Activated CD8-positive, alpha-beta memory T cell treated with anti-CD3 and anti-CD28 coated beads, Interleukin-2, amount 10 ng/mL, durations not matched to agents 7 days and 5 days (primary cell): ENCODE measurements at regions not wholly inside any gene's neighbourhood (a gene's known extent, or its start where the extent isn't known, plus 50 kb on each side); places are given as distances from the start of the nearest gene placed in this dataset.
"Not testable (repeated sequence)": the region's sequence is repeated elsewhere in the genome, so short reads cannot be mapped to it uniquely, and the experiment has no call there.

Experiments
- ATAC-seq: fragments of 150-1000 bp; cut with Tn5 transposase; one replicate; pipeline ENCODE4 v1.10.0; 2021; ENCODE audit warnings: moderate library complexity
- CTCF ChIA-PET: fragments of 350-600 bp; sonication (Branson Sonifier 250); formaldehyde crosslinking; loops from one replicate; lab custom pipeline; 2021; ENCODE audit warnings: antibody characterized with exemption; lab: Charles Lee
- DNase-seq: peaks from one replicate; pipeline ENCODE4 v3.0.0-alpha.2; 2020
- H3K27ac Mint-ChIP-seq: one replicate; pipeline ENCODE4 v1.8.0; 2021; ENCODE audit warnings: mild to moderate bottlenecking, mixed read lengths
- H3K27me3 Mint-ChIP-seq: one replicate; pipeline ENCODE4 v1.8.0; 2021; ENCODE audit warnings: mixed read lengths
- H3K36me3 Mint-ChIP-seq: one replicate; pipeline ENCODE4 v1.8.0; 2021; ENCODE audit warnings: mild to moderate bottlenecking, mixed read lengths
- H3K4me1 Mint-ChIP-seq: one replicate; pipeline ENCODE4 v1.8.0; 2021; ENCODE audit warnings: mixed read lengths
- H3K4me3 Mint-ChIP-seq: one replicate; pipeline ENCODE4 v1.8.0; 2021; ENCODE audit warnings: mild to moderate bottlenecking, moderate library complexity, mixed read lengths
- H3K9me3 Mint-ChIP-seq: one replicate; pipeline ENCODE4 v1.8.0; 2022; ENCODE audit warnings: low read depth, mixed read lengths

DNA sequence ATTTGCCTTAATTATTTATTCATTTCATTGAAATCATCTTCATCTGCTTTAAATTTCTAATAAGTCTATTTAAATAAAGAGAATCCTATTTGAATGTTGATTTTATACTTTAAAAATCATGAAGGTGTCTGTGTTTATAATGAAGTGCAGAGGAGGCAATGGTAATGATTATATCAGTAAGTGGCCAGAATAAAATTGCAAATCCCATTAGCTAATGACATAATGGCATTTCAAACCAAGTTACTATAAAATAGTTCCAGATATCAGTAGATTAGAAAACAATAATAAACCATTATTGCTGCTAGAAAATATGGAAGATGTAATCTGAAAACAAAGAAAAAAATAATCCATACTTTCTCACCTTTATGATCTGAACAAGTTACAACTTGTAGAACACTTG lies 647.8 kb upstream of the KLHL1 start:
- no peaks in the 10 kb centered on the region for H3K27me3 Mint-ChIP-seq
- H3K4me1 Mint-ChIP-seq, result no peaks in the 10 kb centered on the region
- H3K4me3 Mint-ChIP-seq, result no peak overlapping the region
- H3K9me3 Mint-ChIP-seq, result no peaks in the 10 kb centered on the region
- no peak overlapping the region for H3K27ac Mint-ChIP-seq
- DNase-seq (no peak), ATAC-seq (no peak)
- CTCF ChIA-PET, result no interaction called here
- H3K36me3 Mint-ChIP-seq, result no peaks in the 10 kb centered on the region

DNA sequence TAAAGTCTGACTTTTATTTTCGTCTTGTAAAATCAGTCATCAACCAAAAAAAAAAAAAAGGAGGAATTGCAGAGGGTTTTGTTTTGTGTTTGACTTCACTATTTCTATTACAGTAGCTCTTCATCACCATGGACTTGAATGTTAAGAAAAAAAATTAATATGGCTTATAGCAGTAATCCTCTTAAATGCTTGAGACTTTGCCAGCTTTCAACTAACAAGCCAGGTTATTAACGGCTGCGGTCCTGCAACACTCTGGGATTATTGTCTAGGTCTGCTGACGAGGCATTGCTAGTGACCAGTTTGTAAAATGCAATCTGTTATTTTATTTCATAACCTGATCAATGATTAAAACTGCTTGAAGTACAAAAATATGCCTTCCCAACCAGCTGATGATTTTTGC lies 647.2 kb upstream of the KLHL1 start:
- Mint-ChIP-seq H3K4me3 (no peak overlapping the region), H3K27ac (no peak overlapping the region), H3K27me3 (no peaks in the 10 kb centered on the region), H3K4me1 (no peaks in the 10 kb centered on the region), H3K36me3 (no peaks in the 10 kb centered on the region), H3K9me3 (no peaks in the 10 kb centered on the region)
- CTCF ChIA-PET, result no interaction called here
- ATAC-seq (no peak), DNase-seq (no peak)

DNA sequence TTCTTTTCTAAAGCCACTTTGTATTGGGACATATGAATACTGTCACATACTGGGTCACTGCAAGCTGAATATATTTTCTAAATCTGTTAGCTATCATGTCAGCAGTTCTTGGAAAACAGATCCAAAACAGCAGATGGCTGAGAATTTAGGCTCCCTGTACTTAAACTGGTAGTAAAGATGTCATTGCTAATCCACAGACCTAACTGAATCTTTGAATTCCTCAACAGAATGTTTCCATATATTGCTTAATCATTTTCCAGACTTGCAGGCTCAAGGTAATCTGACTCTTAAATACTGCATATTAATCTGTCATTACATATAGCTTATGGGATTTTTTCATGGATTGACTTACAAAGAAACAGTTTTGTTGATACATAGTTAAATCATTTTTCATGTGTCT lies 639.0 kb upstream of the KLHL1 start:
- H3K27me3 Mint-ChIP-seq, result no peaks in the 10 kb centered on the region
- no peak overlapping the region for H3K4me3 Mint-ChIP-seq
- ATAC-seq, result no peak
- H3K4me1 Mint-ChIP-seq, result no peaks in the 10 kb centered on the region
- CTCF ChIA-PET, result no interaction called here
- DNase-seq, result no peak
- no peak overlapping the region for H3K27ac Mint-ChIP-seq
- H3K9me3 Mint-ChIP-seq, result peaks cover 7% of the 10 kb centered on the region
- H3K36me3 Mint-ChIP-seq, result no peaks in the 10 kb centered on the region

DNA sequence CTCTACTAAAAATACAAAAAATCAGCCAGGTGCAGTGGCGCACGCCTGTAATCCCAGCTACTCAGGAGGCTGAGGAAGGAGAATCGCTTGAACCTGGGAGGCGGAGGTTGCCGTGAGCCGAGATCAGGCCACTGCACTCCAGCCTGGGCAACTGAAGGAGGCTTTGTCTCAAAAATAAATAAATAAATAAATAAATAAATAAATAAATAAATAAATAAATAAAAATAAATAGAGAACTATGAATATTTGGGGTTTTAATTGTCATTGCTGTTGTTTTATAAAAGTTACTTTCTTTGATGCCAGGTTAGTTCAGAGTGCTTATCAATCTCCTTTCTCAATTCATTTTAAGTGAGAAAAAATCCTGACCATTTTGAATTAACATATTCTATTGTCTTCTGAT lies 638.2 kb upstream of the KLHL1 start:
- H3K27me3 Mint-ChIP-seq, DNase-seq, CTCF ChIA-PET, H3K36me3 Mint-ChIP-seq, H3K9me3 Mint-ChIP-seq, H3K4me3 Mint-ChIP-seq, H3K27ac Mint-ChIP-seq, ATAC-seq, H3K4me1 Mint-ChIP-seq: not testable (repeated sequence)

DNA sequence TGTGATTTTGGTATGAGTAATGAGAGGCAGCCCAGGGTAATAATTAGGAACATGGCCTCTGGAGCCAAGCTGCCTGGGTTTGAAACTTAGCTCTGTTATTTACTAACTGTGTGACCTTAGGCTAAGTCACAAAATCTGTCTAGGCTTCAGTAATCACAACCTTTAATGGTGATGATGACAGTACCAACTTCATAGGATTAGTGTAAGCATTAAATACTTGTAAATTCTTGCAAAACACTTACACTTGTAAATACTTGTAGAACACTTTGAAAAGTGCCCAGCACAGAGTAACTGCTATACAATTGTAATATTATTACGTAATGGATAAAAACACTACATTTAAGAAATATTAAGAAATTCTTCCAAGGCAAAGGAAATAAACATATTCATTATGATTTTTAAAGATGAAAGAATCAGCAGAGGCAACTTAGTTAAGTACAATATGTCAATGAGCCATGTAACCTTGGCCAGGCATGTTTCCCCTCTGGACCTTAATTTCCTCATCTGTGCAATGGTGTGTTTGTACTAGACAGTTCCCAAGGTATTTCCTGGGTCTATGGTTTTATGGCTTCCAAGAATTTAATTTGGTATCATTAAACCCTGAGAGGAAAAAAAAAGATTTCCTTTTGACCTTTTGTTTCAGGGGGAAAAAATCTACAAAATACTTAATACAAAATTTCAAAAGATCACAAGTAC lies 628.5 kb upstream of the KLHL1 start:
- no peak for ATAC-seq
- CTCF ChIA-PET, result no interaction called here

DNA sequence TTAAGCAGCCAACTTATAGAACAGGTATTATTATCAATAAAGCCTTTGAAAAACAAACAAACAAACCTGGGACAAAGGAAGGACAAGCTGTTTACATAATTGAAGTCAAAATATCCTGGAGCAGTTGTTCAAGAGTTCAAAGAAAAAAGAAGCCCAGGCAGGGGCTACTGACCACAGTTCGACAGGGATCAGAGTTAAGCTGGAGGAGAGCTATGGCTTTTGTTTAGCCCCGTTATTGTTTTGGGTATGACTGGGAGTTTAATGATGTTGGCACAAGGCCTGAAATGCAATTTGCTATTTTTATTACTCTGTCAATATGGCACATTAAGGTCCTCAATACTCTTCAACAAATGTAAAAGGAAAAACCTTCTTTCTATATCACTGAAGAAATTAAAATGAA lies 624.4 kb upstream of the KLHL1 start:
- H3K4me1 Mint-ChIP-seq, result no peaks in the 10 kb centered on the region
- DNase-seq (no peak), ATAC-seq (no peak)
- no peak overlapping the region for H3K4me3 Mint-ChIP-seq
- H3K36me3 Mint-ChIP-seq, result no peaks in the 10 kb centered on the region
- CTCF ChIA-PET, result no interaction called here
- H3K27ac Mint-ChIP-seq, result no peak overlapping the region
- peaks cover 10% of the 10 kb centered on the region for H3K9me3 Mint-ChIP-seq
- no peaks in the 10 kb centered on the region for H3K27me3 Mint-ChIP-seq

More for the DNA sequence above, 628.5 kb upstream of the KLHL1 start:
- no peak for DNase-seq
- H3K36me3 Mint-ChIP-seq, result no peaks in the 10 kb centered on the region
- no peak overlapping the region for H3K4me3 Mint-ChIP-seq
- no peak overlapping the region for H3K27ac Mint-ChIP-seq
- peaks cover 3% of the 10 kb centered on the region for H3K9me3 Mint-ChIP-seq
- H3K4me1 Mint-ChIP-seq, result no peaks in the 10 kb centered on the region
- no peaks in the 10 kb centered on the region for H3K27me3 Mint-ChIP-seq

DNA sequence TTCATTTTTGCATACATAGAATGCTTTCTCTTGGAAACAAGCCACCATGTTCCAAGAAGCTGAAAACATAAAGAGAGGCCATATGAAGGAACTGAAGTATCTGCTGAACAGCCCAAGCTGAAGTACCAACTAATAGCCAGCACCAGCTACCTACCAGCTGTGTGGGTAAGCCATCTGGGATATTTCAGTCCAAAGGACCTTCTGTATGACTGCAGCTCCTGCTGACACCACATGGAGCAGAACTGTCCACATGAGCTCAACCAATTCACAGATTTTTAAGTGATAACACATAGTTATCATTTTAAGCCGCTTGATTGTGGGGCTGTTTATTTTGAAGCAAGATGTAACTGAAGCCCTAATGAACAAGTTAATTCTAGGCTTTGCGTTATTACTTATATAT lies 621.1 kb upstream of the KLHL1 start:
- Mint-ChIP-seq H3K27ac (no peak overlapping the region), H3K27me3 (no peaks in the 10 kb centered on the region), H3K36me3 (no peaks in the 10 kb centered on the region), H3K4me3 (no peak overlapping the region), H3K9me3 (peaks cover 10% of the 10 kb centered on the region), H3K4me1 (no peaks in the 10 kb centered on the region)
- no peak for ATAC-seq
- DNase-seq, result no peak
- CTCF ChIA-PET, result no interaction called here

DNA sequence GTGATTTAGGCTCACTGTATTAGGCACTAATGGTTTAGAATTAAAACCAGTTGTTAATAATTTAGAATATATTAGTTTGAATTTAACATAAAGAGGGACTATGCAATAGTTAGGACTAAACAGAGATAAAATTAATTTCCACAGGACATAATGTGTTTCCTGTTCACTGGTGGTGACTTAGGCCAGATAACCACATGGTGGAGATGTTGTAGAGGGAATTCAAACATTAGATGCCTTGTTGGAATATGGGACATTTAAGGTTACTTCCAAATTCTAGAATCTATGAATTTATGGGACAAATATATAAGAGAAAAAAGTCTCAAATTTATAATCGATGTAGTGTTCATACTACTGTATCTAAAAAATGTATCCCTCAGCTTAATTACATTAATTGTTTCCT lies 615.5 kb upstream of the KLHL1 start:
- CTCF ChIA-PET, result no interaction called here
- Mint-ChIP-seq H3K9me3 (no peaks in the 10 kb centered on the region), H3K4me3 (no peak overlapping the region), H3K27ac (no peak overlapping the region), H3K36me3 (no peaks in the 10 kb centered on the region), H3K27me3 (no peaks in the 10 kb centered on the region), H3K4me1 (no peaks in the 10 kb centered on the region)
- DNase-seq, result no peak
- ATAC-seq, result no peak

DNA sequence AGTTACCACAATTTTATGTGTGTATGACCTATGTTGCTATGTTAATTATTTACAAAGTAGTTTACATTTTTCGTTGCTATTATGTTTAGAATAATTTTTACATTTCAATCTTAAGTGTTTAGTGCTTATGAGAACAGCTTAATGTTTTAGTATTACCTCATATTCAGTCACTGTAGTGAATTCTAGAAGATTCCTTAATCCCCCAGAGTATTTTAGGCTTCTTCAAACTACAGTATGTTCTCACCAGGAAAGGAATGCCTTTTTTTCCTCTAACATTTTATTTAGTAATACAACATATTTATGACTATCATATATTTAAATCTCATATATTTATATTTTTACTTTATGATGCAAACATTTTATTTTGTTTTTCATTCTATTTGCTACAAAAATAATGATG lies 612.1 kb upstream of the KLHL1 start:
- no peaks in the 10 kb centered on the region for H3K36me3 Mint-ChIP-seq
- DNase-seq, result no peak
- no peaks in the 10 kb centered on the region for H3K9me3 Mint-ChIP-seq
- no peak overlapping the region for H3K4me3 Mint-ChIP-seq
- H3K27me3 Mint-ChIP-seq, result no peaks in the 10 kb centered on the region
- no peak overlapping the region for H3K27ac Mint-ChIP-seq
- no peaks in the 10 kb centered on the region for H3K4me1 Mint-ChIP-seq
- CTCF ChIA-PET, result no interaction called here
- ATAC-seq, result no peak

DNA sequence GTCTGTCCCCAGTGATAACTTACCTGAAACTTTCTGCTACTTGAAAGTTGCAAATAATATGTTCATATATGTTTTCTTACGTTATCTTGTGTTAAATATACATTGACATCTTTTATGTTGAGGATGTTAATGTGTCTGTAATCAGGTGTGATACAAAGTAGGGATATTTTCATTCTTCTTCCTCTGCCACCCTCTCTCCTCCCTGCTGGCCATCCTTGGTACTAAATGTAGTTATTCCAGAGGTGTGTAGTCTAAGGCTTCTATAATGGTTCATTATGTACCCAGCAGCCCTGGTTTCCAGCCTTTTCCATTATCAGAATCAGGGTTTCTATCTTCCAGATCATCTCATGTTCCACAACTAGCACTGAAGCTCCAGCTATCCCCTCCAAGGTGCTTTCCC lies 606.7 kb upstream of the KLHL1 start:
- Mint-ChIP-seq H3K36me3 (no peaks in the 10 kb centered on the region), H3K9me3 (peaks cover 4% of the 10 kb centered on the region), H3K27me3 (no peaks in the 10 kb centered on the region), H3K27ac (no peak overlapping the region), H3K4me1 (no peaks in the 10 kb centered on the region), H3K4me3 (no peak overlapping the region)
- CTCF ChIA-PET, result no interaction called here
- ATAC-seq (no peak), DNase-seq (no peak)

DNA sequence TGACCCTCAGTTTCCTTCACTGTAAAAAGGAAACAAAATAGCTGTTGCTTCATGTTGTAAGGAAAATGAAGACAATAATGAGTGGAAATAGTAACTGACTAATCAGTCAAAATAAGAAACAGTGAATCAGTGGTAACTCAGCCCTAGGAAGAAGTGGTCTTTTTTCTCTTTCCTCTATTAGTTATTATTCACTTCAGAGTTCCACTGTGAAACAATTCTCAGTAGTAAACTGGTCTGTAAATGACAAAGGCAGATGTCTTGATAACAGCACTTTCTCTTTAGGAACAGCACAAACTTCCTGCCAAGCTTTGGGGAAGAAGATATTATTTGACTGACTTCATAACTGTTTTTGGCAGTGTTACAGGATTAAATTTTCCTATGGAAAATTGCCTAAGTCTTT lies 600.5 kb upstream of the KLHL1 start:
- Mint-ChIP-seq H3K27me3 (no peaks in the 10 kb centered on the region), H3K4me3 (no peak overlapping the region), H3K4me1 (no peaks in the 10 kb centered on the region), H3K27ac (no peak overlapping the region), H3K9me3 (peaks cover 6% of the 10 kb centered on the region), H3K36me3 (no peaks in the 10 kb centered on the region)
- no peak for ATAC-seq
- CTCF ChIA-PET, result no interaction called here
- no peak for DNase-seq

DNA sequence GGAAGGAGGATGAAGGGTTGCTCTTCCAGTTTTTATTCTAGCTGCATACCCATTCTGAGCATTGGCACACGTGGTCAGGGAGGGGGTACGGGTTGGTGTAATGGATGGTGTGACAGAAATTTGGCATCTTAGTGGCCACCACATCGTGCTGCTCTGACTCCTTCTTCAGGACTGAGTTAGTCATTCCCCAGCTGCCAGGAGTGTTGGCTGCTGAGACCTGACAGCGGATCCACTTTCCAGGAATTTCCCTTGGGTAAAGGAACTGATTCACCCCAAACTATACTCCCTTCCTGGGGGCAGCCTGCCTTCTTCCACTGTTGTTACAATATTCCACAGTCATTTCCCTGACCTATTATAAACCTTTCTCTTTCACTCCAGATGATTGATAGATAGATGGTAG lies 595.5 kb upstream of the KLHL1 start:
- peaks cover 2% of the 10 kb centered on the region for H3K9me3 Mint-ChIP-seq
- no peaks in the 10 kb centered on the region for H3K36me3 Mint-ChIP-seq
- no peak overlapping the region for H3K27ac Mint-ChIP-seq
- no peak for DNase-seq
- H3K27me3 Mint-ChIP-seq, result no peaks in the 10 kb centered on the region
- H3K4me1 Mint-ChIP-seq, result no peaks in the 10 kb centered on the region
- CTCF ChIA-PET, result no interaction called here
- ATAC-seq, result no peak
- no peak overlapping the region for H3K4me3 Mint-ChIP-seq

DNA sequence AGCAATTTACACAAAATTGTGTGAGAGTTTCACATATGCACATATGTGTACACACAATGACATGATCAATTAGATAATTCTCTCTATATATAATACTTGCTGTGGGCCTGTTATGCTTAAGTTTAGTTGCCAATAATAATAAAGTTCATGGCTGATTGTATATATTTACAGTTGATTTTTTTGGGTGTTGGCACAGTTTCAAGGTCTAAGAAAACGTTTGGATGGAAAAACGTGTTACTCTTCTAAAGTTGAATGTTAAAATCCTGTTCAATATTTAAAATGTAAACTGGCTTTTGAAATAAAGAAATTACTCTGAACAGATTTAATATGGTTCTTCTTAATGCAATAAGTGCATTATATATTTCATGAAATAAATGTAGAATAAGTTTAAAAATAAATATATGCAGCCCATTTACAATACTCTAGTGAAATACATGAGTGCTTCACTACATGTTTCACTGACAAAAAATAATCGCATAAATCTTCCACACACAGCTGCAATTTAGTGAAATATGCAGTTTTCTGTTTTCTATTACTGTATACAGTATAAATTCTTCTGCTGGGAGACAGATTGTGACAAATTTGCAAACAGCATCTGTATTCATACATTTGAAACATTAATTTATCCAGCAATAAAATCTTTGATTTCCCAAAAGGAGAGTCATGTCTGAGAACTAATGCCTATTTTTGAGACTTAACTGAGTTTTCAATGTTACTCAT lies 586.9 kb upstream of the KLHL1 start:
- Mint-ChIP-seq H3K27ac (no peak overlapping the region), H3K9me3 (peaks cover 13% of the 10 kb centered on the region), H3K4me3 (no peak overlapping the region), H3K36me3 (no peaks in the 10 kb centered on the region), H3K27me3 (no peaks in the 10 kb centered on the region), H3K4me1 (no peaks in the 10 kb centered on the region)
- CTCF ChIA-PET, result no interaction called here
- DNase-seq (no peak), ATAC-seq (no peak)

DNA sequence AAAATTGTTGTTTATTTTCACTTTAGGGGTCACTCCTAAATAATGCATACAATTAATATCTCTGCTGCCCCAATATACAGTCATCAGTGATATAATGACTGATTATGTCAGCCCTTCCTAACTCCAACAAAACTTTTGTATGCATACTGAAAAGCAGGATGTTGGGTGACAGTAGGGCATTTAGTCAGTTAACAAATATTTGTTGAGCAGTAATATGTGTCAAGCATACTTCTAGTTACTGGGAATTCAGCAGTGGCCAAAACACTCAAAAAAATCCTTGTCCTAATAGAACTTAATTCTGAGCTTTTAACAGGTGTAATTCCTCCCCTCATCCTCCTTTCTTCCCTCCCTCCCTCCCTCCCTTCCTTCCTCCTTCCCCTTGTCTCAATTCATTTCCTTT lies 560.7 kb upstream of the KLHL1 start:
- H3K4me1 Mint-ChIP-seq, result no peaks in the 10 kb centered on the region
- H3K36me3 Mint-ChIP-seq, result no peaks in the 10 kb centered on the region
- no peaks in the 10 kb centered on the region for H3K9me3 Mint-ChIP-seq
- ATAC-seq (no peak), DNase-seq (no peak)
- H3K27ac Mint-ChIP-seq, result no peak overlapping the region
- no peak overlapping the region for H3K4me3 Mint-ChIP-seq
- H3K27me3 Mint-ChIP-seq, result no peaks in the 10 kb centered on the region
- CTCF ChIA-PET, result no interaction called here
